Left renal pelvis (tissue), 4 donors: ENCODE measurements at regions not wholly inside any gene's neighbourhood (a gene's known extent, or its start where the extent isn't known, plus 50 kb on each side); places are given as distances from the start of the nearest gene placed in this dataset.
"Not testable (repeated sequence)": the region's sequence is repeated elsewhere in the genome, so short reads cannot be mapped to it uniquely, and the experiment has no call there.

Experiments
- DNase-seq, 4 donors: peaks; one replicate each; pipeline ENCODE4 v3.0.0-alpha.2; 2013; ENCODE audit warnings: low read depth in 4 of 4, low spot score in 3 of 4

DNA sequence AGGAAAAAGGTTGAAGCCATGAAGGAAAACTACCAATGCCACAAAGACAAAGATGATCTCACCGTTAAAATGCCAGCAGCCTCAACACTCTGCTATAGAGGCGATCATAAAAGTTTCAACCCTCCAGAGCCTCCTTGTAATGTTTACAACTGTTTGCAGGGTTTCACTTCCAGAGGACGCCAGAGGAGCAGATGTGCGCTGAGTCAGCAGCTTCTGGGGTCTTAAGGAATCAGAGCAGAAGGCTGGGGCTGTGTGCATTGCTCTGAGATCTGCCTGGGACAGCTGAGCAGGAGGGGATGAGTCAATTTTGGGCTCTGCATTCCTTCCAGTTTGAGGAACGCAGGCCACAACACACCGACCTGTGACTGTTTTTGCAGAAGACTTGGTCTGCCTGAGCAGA lies 98.3 kb downstream of the TMEM130 start:
- peak; percentile 19 to 45 (median 24) for DNase-seq

- DNase-seq: no peak
These were observed 97.7 kb downstream of the TMEM130 start for GRCh38 chr7:98771941-98772603.

DNA sequence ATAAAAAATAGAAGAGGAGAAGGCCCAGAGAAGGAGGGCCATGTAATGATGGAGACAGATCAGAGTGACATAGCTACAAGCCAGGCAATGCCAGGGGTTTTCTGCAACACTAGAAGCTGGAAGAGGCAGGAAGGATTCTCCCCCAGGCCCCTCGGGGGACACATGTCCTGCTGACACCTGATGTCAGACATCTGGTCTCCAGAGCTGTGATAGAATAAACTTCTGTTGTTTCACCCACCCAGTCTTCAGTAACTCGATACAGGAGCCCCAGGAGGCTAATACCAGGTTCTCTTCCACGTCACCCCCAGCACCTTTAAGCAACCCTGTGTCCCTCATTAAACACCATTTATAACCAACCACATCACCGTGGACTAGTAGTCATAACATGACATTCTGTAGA lies 94.9 kb downstream of the TMEM130 start:
- DNase-seq: no peak

GRCh38 chr7:98777051-98777450 lies 92.8 kb downstream of the TMEM130 start:
- DNase-seq: no peak

DNA sequence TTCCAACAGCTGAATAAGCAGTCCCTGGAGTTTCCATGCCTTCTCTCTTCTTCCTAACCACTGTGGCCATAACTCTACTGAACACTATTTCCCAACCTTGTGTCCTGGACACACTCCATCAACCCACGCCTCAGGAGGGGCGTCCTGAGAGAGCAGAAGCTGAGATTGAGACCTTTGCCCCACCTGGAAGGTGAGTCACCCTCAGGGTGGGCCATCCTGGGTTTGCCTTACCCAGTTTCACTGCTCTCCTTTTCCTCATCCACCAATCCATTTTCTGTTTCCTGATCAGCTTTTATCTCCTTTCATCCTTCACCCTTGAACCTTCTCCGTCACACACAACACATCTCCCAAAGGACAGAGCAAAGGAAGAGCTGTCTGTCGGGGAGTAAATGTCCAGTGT lies 91.4 kb downstream of the TMEM130 start:
- DNase-seq: no peak

DNA sequence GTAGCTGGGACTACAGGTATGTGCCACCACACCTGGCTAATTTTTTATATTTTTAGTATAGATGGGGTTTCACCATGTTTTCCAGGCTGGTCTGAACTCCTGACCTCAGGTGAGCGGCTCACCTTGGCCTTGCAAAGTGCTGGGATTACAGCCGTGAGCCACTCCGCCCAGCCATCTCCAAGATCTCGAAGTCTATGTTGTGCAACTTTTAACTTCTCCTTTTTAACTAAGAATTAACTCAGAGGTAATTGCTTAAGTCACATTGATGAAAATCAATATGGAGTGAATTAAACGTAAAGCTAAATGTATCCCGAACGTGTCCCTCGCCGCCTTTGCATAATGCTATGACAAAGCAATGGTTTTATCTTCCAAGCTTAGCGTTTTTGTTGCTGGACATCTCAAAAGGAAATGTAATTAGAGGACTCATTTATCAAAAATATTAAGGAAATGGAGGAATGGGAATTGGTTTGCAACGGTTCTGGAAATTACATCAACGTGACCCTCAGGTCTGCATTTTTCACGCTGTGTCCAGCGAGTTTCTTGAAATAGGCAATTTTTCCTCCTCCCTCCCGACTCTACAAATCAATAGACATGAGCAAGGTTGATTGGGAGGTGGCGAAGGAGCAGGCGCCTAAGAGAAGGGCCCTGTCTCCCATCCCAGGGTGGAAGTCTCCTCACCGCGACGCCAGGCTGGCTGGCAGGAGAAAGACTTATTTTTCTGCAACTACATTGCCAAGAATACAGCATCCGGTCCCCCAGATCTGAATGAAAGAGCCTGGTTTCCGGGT lies 89.8 kb downstream of the TMEM130 start:
- no peak for DNase-seq

DNA sequence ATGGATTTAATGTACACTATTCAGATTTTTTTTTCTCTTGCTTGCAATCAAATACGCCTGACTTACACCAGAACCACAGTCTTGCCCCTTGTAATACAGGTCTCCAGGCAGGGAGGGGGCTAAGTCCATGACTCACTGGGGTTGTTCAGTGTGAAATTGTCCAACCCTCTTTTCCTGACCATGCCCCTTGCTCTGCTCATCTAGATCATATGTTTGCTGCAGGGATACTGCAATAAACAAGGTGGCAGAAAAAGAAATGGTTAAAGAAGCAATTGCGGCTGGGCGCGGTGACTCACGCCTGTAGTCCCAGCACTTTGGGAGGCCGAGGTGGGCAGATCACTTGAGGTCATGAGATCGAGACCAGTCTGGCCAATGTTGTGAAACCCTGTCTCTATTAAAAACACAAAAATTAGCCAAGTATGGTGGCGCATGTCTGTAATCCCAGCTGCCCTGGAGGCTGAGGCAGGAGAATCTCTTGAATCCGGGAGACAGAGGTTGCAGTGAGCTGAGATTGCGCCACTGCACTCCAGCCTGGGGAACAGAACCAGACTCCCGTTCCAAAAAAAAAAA lies 85.5 kb downstream of the TMEM130 start:
- DNase-seq: no peak

DNA sequence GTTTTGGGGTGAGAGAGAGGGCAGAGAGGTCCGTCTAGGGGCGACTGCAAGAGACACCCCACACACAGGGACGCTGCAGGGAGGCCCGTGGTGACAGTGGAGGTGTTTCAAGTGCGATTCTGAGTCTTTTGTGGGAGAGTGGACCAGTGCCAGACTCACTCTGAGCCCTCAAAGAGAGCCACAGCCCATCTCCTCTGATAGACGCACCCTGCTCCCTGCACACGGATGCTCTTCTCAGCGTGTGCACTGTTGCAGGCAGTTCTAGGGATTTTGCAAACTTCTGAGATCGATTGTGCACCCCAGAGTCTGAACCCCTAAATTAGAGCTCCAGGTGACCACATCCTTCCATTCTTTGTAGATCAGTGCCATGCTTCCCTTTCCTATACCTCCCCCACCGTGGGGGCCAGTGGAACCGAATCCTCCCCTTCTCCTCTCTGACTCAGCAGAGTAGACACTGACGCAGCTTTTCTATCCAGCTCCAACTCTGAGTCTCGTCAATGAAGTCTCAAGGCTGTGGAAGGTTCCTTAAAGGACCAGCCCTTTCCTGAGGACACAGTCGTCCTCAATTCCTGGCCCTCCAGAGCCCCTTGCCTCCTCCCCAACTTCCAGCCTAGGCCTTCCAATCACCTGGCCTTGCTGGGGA lies 83.8 kb downstream of the TMEM130 start:
- no peak for DNase-seq

- DNase-seq: no peak
These were observed 80.8 kb downstream of the TMEM130 start for GRCh38 chr7:98788966-98789365.

DNA sequence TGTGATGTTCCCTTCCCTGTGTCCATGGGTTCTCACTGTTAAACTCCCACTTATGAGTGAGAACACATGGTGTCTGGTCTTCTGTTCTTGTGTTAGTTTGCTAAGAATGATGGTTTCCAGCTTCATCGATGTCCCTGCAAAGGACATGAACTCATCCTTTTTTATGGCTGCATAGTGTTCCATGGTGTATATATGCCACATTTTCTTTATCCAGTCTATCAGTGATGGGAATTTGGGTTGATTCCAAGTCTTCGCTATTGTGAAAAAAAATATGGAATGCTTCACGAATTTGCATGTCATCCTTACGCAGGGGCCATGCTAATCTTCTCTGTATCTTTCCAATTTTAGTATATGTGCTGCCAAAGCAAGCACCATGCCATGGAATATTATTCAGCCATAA lies 75.4 kb downstream of the TMEM130 start:
- not testable (repeated sequence) for DNase-seq

GRCh38 chr7:98795741-98796493 lies 73.9 kb downstream of the TMEM130 start:
- no peak for DNase-seq
